GM21390 (cell line): ENCODE measurements at regions not wholly inside any gene's neighbourhood (a gene's known extent, or its start where the extent isn't known, plus 50 kb on each side); places are given as distances from the start of the nearest gene placed in this dataset.
"Not testable (repeated sequence)": the region's sequence is repeated elsewhere in the genome, so short reads cannot be mapped to it uniquely, and the experiment has no call there.

Experiments
- ATAC-seq: cut with Tn5 transposase; IDR thresholded peaks from one replicate; pipeline ENCODE4 v1.9.1; 2021; ENCODE audit not compliant: unreplicated experiment

DNA sequence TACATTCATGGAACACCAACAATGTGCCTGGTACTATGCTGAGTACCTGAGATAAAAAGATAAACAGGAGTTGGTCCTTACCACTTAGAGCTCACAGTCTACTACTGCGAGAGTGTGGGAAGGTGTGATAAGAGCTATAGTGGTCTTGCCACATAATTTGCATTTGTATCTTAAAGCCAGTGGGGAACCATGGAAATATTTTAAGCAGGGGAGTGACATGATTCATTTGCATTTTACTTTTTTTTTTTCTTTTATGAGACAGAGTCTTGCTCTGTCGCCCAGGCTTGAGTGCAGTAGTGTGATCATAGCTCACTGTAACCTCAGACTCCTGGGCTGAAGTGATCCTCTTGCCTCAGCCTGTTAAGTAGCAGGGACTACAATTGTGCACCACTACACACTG lies 53.6 kb downstream of the SRGAP2 start:
- ATAC-seq, result peak; percentile 94

DNA sequence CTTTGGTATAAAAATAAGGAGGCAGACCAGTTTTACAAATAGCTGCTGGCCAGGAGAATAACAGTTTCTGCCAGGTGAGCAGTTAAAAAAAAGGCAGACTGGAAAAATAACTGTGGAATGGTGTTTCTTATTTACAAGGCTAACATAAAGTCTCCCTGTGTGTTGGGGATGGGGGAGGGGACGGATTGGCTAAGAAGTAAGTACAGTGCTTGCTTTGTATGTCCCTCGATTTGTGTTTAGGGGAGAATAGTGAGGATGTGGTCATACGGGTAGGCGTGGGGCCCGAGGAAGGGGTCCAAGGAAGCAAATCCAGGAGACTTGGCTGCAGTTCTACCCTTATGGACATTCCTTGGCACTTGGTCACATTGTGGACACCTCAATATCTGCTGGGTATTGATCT lies 58.1 kb downstream of the SRGAP2 start:
- ATAC-seq, result not testable (repeated sequence)

DNA sequence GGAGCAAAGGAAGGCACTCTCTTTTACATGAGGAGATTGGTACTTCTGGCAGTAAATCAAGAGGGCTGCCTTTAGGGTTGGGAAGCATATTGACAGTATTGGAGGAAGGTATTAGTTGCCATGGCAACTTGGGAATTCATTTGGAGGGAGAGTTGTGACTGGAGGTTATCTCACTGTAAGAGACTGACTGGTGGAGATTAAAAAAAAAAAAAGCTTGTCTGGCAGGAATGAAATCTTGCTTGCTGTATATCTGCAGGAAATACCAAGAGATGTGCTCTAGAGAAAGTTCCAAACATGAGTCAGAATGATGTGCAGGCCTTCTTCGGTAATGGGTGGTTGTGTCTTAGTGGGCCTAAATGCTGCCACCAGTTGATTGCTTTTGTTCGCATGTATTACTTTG lies 59.1 kb downstream of the SRGAP2 start:
- not testable (repeated sequence) for ATAC-seq

DNA sequence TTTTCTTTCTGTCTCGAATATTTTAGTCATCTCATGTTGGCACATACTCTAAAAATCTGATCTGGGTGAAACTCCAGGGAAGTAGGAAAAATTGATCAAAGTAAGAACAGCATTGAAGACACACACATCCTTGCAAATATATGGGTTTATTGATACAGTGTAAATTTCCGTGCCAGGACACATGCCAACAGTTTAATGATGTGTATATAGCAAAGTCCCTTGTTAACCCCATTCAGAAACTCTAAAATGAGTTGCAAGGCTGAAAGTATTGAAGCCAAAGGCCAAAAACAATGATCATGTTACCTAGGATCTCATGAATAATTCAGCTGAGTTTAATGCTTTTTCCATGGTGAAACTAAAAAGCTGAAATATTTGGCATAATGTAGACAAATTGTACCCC lies 61.6 kb downstream of the SRGAP2 start:
- ATAC-seq, result not testable (repeated sequence)

DNA sequence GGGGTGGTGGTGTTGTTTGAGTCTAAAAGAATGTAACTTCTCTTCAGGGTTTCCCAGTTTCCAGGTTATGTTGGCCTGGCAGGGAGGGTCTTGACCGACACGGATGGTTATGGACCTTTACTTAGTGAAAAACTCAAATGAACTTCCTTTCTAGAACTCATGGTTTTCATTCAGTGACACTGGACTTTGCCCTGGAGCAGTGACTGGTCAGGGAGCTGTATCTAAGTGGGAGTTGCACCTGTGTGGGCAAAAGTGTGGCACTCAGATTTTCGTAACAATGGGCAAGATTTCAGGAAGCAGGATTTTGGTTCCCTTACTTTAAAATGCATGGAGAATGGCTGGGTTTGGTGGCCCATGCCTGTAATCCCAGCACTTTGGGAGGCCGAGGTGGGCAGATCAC lies 67.8 kb downstream of the SRGAP2 start:
- not testable (repeated sequence) for ATAC-seq

DNA sequence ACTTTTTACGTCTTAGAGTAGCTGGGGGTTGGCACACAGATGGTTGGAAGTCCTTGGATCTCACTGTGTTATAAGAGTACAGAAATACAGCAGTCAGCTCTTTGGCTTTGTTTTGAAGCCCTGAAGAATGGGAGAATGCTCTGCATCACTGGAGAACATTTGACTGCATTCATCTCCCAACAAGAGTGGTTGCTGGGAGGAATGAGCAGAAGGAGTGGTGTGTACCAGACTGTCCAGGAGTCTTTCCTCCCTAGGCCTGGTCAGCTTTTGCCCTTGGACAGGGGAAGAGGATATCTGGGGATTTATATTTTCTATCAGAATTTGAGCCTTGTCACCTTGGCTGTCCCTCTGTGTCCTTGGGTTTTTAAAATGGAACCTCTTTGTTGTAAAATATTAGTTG lies 69.8 kb downstream of the SRGAP2 start:
- not testable (repeated sequence) for ATAC-seq

DNA sequence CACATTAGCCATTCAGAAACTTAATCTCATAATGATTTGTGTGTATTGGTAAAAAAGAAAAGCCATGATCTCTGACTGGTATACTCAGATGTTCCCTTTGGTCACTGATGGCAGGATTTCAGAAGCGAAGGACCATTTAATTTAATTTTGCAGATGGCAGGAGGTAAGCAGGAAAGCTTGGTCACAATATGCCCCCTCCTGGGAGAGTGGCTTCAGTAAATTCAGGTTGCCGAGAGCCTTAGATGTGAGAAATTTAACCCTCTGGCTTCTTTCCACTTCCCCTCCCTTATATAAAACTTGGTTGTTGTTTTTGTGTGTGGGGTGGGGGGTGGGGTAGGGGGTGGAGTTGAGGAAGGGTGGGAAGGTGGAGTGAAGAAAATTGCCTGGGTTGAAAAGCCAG lies 72.8 kb downstream of the SRGAP2 start:
- ATAC-seq, result not testable (repeated sequence)

DNA sequence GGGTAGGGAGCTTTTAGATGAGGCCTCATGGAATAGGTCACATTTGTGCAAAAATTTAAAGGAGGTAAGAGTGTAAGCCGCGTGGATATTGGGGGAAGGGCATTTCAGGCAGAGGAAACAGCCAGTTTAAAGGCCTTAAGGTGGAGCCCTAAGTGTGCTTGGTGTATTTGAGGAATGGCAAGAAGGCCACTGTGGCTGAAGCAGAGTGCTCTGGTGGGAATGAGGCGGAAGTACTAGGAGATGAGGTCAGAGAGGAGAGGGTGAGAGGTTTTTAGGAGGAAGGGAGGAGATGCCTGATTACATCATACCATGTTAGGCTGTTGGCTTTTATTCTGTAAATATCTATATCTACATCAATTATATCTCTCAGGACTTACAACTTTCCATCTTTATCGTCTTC lies 75.3 kb downstream of the SRGAP2 start:
- not testable (repeated sequence) for ATAC-seq

DNA sequence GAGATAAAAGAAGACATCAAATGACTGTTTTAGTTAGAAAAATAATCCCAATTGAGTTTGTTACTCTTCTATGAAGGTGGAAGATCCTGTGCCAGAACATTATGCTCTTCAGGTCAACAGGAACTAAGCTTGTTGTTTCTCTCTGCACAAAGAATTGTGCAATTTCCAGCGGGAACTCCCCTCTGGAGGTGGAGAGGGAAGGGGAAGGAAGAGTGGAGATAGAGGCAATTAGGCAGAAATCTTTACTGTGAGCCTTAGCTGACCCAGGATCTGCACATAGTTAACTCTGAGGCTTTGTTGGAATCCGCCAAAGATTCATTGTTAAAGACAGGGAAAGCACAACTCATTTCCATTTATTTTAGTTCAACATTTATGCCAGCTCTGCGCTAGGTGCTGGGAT lies 77.3 kb downstream of the SRGAP2 start:
- not testable (repeated sequence) for ATAC-seq

DNA sequence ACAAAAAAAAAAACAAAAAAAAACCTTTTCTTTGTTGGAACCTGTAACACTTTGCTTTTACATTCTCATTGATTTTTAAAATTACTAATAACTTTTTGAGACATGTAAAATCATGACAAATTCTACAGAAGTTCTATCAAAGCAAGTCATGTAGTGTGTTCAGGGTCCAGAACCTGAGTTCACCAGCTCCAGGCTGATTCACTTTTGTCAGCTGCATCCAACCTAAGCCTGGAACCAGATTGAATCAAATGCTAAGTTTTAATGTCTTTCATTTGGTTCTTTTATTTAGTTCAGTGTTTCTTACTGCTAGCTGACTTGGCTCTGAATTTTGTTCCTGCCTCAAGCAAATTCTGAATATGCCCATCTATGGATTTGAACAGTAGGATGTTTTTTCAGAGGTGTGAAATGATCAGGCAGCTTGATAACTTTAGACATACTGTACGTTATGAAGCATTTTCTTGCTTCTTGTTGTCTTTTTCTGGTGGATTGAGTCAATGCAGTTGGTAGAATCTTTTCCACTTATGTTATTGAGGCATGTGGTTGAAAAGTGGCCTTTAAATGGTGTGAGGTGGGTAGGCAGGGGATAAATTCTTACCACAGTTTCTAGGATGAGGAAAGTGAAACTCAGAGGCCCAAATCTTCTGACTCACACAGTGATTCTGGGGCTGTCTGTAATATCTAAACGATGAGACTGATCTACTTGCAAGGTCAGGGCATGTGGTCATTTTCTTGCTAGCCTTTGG lies 78.7 kb downstream of the SRGAP2 start:
- ATAC-seq, result peak; percentile 59

DNA sequence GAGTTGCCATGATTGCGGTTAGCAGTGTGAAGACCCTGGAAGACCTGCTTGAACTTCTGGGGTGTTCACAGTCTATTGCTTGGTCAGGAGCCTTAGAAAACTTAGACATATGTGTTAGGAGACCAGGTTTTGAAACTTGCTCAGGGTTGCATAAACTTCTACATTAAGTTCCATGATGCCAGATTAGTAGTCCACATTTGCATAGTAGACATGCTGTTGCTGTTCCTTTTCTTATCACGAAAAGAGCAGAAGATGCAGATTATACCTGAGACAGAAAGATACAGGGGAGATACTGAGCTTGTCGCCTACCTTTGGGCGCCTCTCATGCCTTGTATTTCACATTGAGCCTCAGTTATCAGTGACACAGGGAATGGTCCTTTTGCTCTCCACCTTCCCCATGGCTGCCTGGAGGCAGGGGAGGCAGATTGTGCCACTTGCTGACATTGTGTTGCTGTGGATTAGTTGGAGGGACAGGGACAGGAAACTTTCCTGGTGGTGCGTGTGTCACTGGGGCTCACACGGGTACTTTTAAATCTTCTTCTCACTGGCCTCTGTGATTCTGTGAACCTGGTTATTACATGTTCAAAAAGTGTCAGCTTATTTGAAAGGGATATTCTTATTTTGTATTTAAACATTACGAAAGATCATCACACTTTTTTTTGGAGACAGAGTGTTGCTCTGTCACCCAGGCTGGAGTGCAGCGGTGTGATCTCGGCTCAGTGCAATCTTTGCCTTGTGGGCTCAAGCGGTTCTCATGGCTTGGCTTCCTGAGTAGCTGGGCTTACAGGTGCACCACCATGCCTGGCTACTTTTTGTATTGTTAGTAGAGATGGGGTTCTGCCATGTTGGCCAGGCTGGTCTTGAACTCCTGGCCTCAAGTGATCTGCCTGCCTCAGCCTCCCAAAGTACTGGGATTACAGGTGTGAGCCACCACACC lies 82.0 kb downstream of the SRGAP2 start:
- ATAC-seq, result not testable (repeated sequence)

DNA sequence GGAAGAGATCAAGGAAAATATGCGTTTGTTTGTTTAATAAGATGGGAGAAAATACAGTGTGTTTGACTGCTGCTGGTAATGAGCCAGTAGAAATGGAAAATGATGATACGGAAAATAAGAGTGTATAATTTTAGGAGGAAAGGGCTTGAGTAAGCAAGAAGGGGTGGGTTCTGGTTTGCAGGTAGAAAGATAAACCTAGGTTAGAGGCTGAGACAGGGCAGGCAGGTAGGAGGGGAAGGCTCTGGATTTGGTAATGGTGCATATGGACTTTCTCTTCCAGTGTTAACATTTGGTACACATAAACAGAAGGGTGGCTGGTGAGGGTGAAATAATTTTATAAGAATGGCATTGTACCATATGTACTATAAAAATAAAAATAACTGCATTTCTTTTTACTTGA lies 84.4 kb downstream of the SRGAP2 start:
- ATAC-seq, result not testable (repeated sequence)

DNA sequence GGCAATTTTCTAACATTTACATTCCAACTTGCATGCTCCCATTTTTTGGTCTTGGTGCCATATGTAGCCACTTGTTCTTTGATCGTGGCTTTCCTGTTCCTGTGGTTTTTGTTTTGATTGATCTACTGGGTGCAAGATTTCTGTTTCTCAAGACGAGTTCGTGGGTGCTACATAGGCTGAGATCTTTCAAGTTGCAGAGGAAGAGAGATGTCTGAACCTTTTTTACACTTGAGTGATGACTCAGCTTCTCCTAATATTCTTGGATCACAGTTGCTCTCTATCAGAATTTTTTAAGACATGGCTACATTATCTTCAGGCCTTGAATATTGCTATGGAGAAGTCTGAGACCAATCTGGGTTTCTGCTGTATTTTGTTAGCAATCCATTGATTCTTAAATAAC lies 85.1 kb downstream of the SRGAP2 start:
- ATAC-seq, result peak; percentile 41

DNA sequence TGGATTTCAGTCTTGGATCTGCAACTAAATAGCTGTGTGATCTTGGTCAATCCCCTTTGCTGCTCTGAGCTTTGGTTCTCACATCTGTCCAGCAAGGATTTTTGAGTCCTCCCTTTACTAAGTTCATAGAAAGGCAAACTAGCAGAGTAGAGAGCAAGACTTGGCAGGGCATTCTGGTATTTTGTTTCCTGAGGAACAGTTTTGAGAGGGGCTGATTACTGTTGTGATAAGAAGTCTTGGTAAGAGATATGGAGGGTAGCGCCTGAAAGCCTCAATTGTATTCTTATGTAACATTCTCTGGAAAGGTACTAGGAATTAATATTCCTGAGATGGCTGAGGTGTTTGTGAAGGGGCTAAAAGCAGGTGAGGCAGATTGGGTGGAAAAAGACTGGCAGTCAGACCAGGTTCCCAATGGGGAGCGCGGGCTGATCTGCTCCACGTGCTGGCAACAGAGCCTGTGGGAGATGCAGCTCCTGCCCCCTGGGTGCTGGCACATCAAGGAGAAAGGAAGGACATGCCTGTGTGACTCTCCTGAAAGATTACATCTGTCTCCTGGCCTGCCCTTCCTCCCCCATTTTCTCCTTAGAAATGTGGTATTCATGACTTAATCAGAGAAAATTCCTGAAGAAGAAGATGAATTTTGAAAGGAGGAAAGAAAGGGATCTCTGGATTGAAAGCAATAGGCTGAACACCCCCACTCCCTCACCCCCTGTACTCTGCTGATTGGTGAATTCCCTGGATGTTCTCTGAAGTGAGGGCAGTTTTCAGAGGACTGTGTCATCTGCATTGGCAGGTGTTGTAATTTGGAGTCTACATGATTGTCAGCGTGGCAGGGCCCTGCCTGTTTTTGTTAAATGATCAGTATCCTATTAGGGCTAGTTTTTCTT lies 94.0 kb downstream of the SRGAP2 start:
- ATAC-seq, result not testable (repeated sequence)

DNA sequence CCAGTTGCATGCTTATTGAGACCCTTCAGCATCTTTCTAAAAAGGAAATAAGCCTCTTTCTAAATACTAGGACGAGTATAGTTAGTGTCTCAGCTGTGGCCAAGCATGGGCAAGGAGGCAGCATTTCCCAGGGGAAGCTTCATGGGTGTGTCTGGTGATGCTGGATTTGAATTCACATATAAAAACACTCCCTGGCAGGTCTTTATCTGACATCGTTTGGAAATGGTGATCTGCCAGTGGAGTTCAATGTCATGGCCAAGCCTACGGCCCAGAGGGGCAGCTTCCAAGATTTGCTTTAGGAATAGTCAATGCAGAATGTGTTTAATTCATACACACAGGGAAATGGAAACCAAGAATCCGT lies 94.7 kb downstream of the SRGAP2 start:
- ATAC-seq, result not testable (repeated sequence)

DNA sequence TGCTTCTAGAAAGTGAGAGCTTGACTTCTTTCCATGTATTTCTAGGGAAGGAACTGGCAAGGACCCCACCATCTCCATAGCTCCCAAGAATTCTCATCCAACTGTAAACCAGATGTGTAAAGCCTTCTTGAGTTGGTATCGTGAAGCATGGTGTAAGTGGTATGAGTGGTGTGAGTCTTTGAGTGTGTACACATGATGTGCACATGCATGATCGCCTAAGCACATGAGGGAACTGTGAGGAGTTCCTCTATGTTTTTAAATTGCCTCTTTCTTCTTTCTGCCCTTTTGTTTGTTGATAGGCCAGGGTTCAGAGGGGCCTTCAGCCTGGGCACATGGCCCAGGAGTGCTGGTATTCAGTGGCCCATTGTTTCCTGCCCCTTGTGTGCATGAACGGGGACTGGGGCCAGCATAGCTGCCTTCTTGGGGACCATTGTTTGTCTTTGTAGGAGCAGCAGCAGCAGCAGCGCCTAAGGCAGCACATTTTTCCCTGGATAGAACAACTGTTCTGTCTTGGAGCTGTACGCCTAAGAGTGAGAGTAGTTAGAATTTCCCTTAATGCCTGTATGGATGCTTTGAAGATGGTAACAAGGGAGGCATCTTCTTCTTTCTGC lies 95.9 kb downstream of the SRGAP2 start:
- ATAC-seq, result not testable (repeated sequence)

DNA sequence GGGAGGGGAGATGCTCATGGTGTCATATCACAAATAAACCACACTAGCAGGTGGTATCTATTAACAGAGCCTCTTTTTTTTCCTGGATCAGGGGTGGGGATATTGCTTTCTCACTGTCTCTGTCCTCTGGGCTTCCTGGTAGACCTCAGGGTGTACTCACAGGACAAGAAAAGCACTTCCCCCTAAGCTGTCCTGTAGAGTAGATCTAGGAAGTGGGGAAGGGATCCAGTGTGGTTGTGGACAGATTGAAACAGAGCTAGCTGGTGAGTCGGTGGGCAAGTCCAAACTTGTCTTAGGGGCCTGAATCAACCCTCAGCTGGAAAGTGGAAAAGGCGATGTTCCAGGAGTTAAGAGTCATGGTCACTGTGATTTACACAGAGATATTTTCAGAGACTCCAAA lies 96.6 kb downstream of the SRGAP2 start:
- ATAC-seq, result not testable (repeated sequence)

DNA sequence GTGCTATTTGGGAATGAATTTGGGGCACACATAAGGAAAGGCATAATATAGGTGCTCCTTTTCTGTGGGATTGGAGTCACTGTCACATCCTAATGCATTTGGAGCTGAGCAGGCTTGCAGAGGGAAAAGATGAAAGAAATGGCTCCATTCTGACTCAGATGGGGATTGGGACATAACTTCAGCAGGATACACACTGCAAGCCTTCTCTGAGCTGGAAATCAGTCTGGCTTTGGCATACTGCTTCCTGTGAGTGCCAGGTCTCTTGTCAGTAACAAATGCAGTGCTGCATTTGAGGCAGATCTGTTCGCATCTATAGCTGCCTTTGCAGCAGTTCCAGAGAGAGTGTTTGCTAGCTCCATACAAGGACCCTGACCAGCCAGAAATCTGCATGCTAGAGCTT lies 98.7 kb downstream of the SRGAP2 start:
- not testable (repeated sequence) for ATAC-seq

DNA sequence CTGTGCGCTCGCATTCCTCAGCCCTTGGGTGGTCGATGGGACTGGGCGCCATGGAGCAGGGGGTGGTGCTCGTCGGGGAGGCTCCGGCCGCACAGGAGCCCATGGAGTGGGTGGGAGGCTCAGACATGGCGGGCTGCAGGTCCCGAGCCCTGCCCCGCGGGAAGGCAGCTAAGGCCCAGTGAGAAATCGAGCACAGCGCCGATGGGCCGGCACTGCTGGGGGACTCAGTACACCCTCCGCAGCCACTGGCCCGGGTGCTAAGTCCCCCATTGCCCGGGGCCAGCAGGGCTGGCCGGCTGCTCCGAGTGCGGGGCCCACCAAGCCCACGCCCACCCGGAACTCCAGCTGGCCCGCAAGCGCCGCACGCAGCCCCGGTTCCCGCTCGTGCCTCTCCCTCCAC lies 104.1 kb downstream of the SRGAP2 start:
- ATAC-seq, result not testable (repeated sequence)

DNA sequence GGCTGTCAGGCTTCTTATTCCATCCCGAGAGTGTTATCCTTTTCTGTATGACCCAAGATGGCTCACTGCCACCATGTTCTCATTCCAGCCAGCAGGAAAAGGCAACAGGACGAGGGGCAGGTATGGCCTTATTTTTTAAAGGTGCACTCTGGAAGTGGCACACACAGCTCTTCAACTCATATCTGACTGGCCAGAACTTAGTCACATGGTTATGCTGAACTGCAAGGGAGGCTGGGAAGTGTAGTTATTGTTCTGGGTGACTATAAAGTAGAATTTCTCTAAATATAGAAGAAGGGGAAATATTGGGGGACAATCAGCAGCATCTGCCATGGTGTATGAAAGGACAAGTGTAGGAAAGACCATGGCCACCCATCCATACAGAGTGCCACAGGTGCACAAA lies 107.6 kb downstream of the SRGAP2 start:
- not testable (repeated sequence) for ATAC-seq
